Lower lobe of right lung (tissue), 2 donors: ENCODE measurements at regions not wholly inside any gene's neighbourhood (a gene's known extent, or its start where the extent isn't known, plus 50 kb on each side); places are given as distances from the start of the nearest gene placed in this dataset.

Experiments used
- ATAC-seq, 2 donors: fragments of 200-7000 bp; cut with Tn5 transposase; one replicate each; pipeline ENCODE4 v1.9.1; 2020 to 2022; ENCODE audit warnings: mild to moderate bottlenecking in 2 of 2, moderate library complexity in 2 of 2
- DNase-seq: peaks from one replicate; pipeline ENCODE4 v3.0.0-alpha.2; 2020
- H3K27ac ChIP-seq: fragments of 200-600 bp; one replicate; pipeline ENCODE4 v1.8.0; 2022
- H3K27me3 ChIP-seq: fragments of 200-600 bp; one replicate; pipeline ENCODE4 v1.8.0; 2022; ENCODE audit warnings: low read depth
- H3K36me3 ChIP-seq: fragments of 200-600 bp; one replicate; pipeline ENCODE4 v1.8.0; 2022; ENCODE audit warnings: mild to moderate bottlenecking
- H3K4me1 ChIP-seq: fragments of 200-600 bp; one replicate; pipeline ENCODE4 v1.8.0; 2022
- H3K4me3 ChIP-seq: fragments of 200-600 bp; one replicate; pipeline ENCODE4 v1.8.0; 2022; ENCODE audit warnings: mild to moderate bottlenecking
- H3K9me3 ChIP-seq: fragments of 200-600 bp; one replicate; pipeline ENCODE4 v1.8.0; 2022
- CTCF ChIP-seq: fragments of 200-600 bp; IDR thresholded peaks from one replicate; pipeline ENCODE4 v1.8.0; 2022; ENCODE audit warnings: antibody characterized with exemption, mild to moderate bottlenecking
- intact Hi-C: fragments of 100-400 bp; cut with DNase I; formaldehyde crosslinking; loops from one replicate; pipeline ENCODE4 v1.11.0; 2022
- donor health status: DM: no; HTN: yes; CAD: no; lungs with severe emphysema.

GRCh38 chr12:115618105-115618504, 659.4 kb downstream of the MED13L start:
- TF ChIP-seq CTCF: no peak
- Histone ChIP-seq H3K36me3 (no peaks in the 10 kb centered on the region), H3K9me3 (no peaks in the 10 kb centered on the region), H3K4me1 (no peaks in the 10 kb centered on the region), H3K27ac (no peak overlapping the region), H3K4me3 (no peak overlapping the region), H3K27me3 (peaks cover 4% of the 10 kb centered on the region)
- intact Hi-C loops: no loop called here
- ATAC-seq (no peak), DNase-seq (no peak)

- no peak for ATAC-seq
- Histone ChIP-seq H3K36me3 (no peaks in the 10 kb centered on the region), H3K27ac (no peak overlapping the region), H3K9me3 (no peaks in the 10 kb centered on the region), H3K4me1 (no peaks in the 10 kb centered on the region), H3K27me3 (peaks cover 4% of the 10 kb centered on the region), H3K4me3 (no peak overlapping the region)
- no peak for TF ChIP-seq CTCF
- intact Hi-C loops: no loop called here
- DNase-seq: no peak
Observed at GRCh38 chr12:115617391-115617790, 660.1 kb downstream of the MED13L start.

GRCh38 chr12:115611477-115611876, 666.0 kb downstream of the MED13L start:
- TF ChIP-seq CTCF: no peak
- Histone ChIP-seq H3K4me3 (no peak overlapping the region), H3K27me3 (no peaks in the 10 kb centered on the region), H3K4me1 (no peaks in the 10 kb centered on the region), H3K9me3 (no peaks in the 10 kb centered on the region), H3K27ac (no peak overlapping the region), H3K36me3 (no peaks in the 10 kb centered on the region)
- DNase-seq: no peak
- intact Hi-C loops: no loop called here
- ATAC-seq: no peak

GRCh38 chr12:115609347-115609746, 668.1 kb downstream of the MED13L start:
- ATAC-seq (no peak), DNase-seq (no peak)
- no peaks in the 10 kb centered on the region for H3K36me3 ChIP-seq
- H3K9me3 ChIP-seq: no peaks in the 10 kb centered on the region
- H3K4me3 ChIP-seq: no peak overlapping the region
- no peak overlapping the region for H3K27ac ChIP-seq
- H3K4me1 ChIP-seq: no peaks in the 10 kb centered on the region
- intact Hi-C loops: no loop called here
- TF ChIP-seq CTCF: no peak
- no peaks in the 10 kb centered on the region for H3K27me3 ChIP-seq

GRCh38 chr12:115606040-115606439, 671.5 kb downstream of the MED13L start:
- H3K36me3 ChIP-seq: no peaks in the 10 kb centered on the region
- DNase-seq (no peak), ATAC-seq (no peak)
- no peak for TF ChIP-seq CTCF
- H3K27me3 ChIP-seq: no peaks in the 10 kb centered on the region
- no peak overlapping the region for H3K27ac ChIP-seq
- no peaks in the 10 kb centered on the region for H3K4me1 ChIP-seq
- no peak overlapping the region for H3K4me3 ChIP-seq
- intact Hi-C loops: no loop called here
- H3K9me3 ChIP-seq: no peaks in the 10 kb centered on the region
